ENCODE measurements at regions not wholly inside any gene's neighbourhood (a gene's known extent, or its start where the extent isn't known, plus 50 kb on each side); places are given as distances from the start of the nearest gene placed in this dataset.
A peak's percentile ranks its signal among the peaks of the same experiment; 100 is the strongest.

- Histone ChIP-seq H3K4me3 (ENCODE audit: insufficient read depth, low read depth, low read length) (no peak overlapping the region), H3K4me1 (ENCODE audit: control insufficient read depth, insufficient read depth, low read length) (no peaks in the 10 kb centered on the region), H3K9me3 (ENCODE audit: control insufficient read depth, low read length) (no peaks in the 10 kb centered on the region), H3K36me3 (ENCODE audit: control insufficient read depth, insufficient read depth, low read length) (no peaks in the 10 kb centered on the region), H3K27ac (ENCODE audit: insufficient read depth, low read depth, low read length, poor library complexity, severe bottlenecking) (no peak overlapping the region), H3K27me3 (ENCODE audit: control insufficient read depth, insufficient read depth, low read length, poor library complexity, severe bottlenecking) (no peaks in the 10 kb centered on the region)
- 89 to 92% methylated on average over 6 to 7 of the region's 8 CpGs for WGBS, 2 experiments
Observed at GRCh38 chr5:167614294-167615021, 677.0 kb upstream of the WWC1 start.

- Histone ChIP-seq H3K27me3 (ENCODE audit: control insufficient read depth, insufficient read depth, low read length, poor library complexity, severe bottlenecking) (no peaks in the 10 kb centered on the region), H3K9me3 (ENCODE audit: control insufficient read depth, low read length) (no peaks in the 10 kb centered on the region), H3K27ac (ENCODE audit: insufficient read depth, low read depth, low read length, poor library complexity, severe bottlenecking) (no peak overlapping the region), H3K4me3 (ENCODE audit: insufficient read depth, low read depth, low read length) (no peak overlapping the region), H3K36me3 (ENCODE audit: control insufficient read depth, insufficient read depth, low read length) (no peaks in the 10 kb centered on the region), H3K4me1 (ENCODE audit: control insufficient read depth, insufficient read depth, low read length) (no peaks in the 10 kb centered on the region)
- WGBS, 2 experiments: 44% methylated on average over 2 of the region's 2 CpGs; no CpG with 5 or more reads in 1 of the 2 experiments
Observed at GRCh38 chr5:167616043-167616890, 675.2 kb upstream of the WWC1 start.

- no peaks in the 10 kb centered on the region for H3K9me3 ChIP-seq (ENCODE audit: control insufficient read depth, low read length)
- WGBS, 2 experiments: 92% methylated on average over 3 of the region's 3 CpGs
- H3K4me3 ChIP-seq (ENCODE audit: insufficient read depth, low read depth, low read length): no peak overlapping the region
- H3K36me3 ChIP-seq (ENCODE audit: control insufficient read depth, insufficient read depth, low read length): no peaks in the 10 kb centered on the region
- H3K4me1 ChIP-seq (ENCODE audit: control insufficient read depth, insufficient read depth, low read length): peaks cover 8% of the 10 kb centered on the region
- no peak overlapping the region for H3K27ac ChIP-seq (ENCODE audit: insufficient read depth, low read depth, low read length, poor library complexity, severe bottlenecking)
- no peaks in the 10 kb centered on the region for H3K27me3 ChIP-seq (ENCODE audit: control insufficient read depth, insufficient read depth, low read length, poor library complexity, severe bottlenecking)
Observed at GRCh38 chr5:167623354-167623753, 668.1 kb upstream of the WWC1 start.

GRCh38 chr5:167624053-167624452 lies 667.4 kb upstream of the WWC1 start:
- Histone ChIP-seq H3K4me3 (ENCODE audit: insufficient read depth, low read depth, low read length) (no peak overlapping the region), H3K27ac (ENCODE audit: insufficient read depth, low read depth, low read length, poor library complexity, severe bottlenecking) (no peak overlapping the region)
- 80 to 98% methylated on average over 2 of the region's 2 CpGs for WGBS, 2 experiments

GRCh38 chr5:167626341-167627123 lies 664.9 kb upstream of the WWC1 start:
- no peak overlapping the region for H3K4me3 ChIP-seq (ENCODE audit: insufficient read depth, low read depth, low read length)
- H3K27ac ChIP-seq (ENCODE audit: insufficient read depth, low read depth, low read length, poor library complexity, severe bottlenecking): peak overlapping the region; percentile 50
- no peaks in the 10 kb centered on the region for H3K9me3 ChIP-seq (ENCODE audit: control insufficient read depth, low read length)
- 88 to 90% methylated on average over 8 of the region's 8 CpGs for WGBS, 2 experiments
- no peaks in the 10 kb centered on the region for H3K27me3 ChIP-seq (ENCODE audit: control insufficient read depth, insufficient read depth, low read length, poor library complexity, severe bottlenecking)
- peaks cover 8% of the 10 kb centered on the region for H3K4me1 ChIP-seq (ENCODE audit: control insufficient read depth, insufficient read depth, low read length)
- H3K36me3 ChIP-seq (ENCODE audit: control insufficient read depth, insufficient read depth, low read length): no peaks in the 10 kb centered on the region

More at GRCh38 chr5:167624053-167624452, 667.4 kb upstream of the WWC1 start:
- no peaks in the 10 kb centered on the region for H3K36me3 ChIP-seq (ENCODE audit: control insufficient read depth, insufficient read depth, low read length)
- H3K4me1 ChIP-seq (ENCODE audit: control insufficient read depth, insufficient read depth, low read length): peaks cover 8% of the 10 kb centered on the region
- H3K27me3 ChIP-seq (ENCODE audit: control insufficient read depth, insufficient read depth, low read length, poor library complexity, severe bottlenecking): no peaks in the 10 kb centered on the region
- no peaks in the 10 kb centered on the region for H3K9me3 ChIP-seq (ENCODE audit: control insufficient read depth, low read length)

- no peak overlapping the region for H3K4me3 ChIP-seq (ENCODE audit: insufficient read depth, low read depth, low read length)
- 88 to 90% methylated on average over 3 of the region's 3 CpGs for WGBS, 2 experiments
- H3K27ac ChIP-seq (ENCODE audit: insufficient read depth, low read depth, low read length, poor library complexity, severe bottlenecking): no peak overlapping the region
- H3K9me3 ChIP-seq (ENCODE audit: control insufficient read depth, low read length): no peaks in the 10 kb centered on the region
- no peaks in the 10 kb centered on the region for H3K36me3 ChIP-seq (ENCODE audit: control insufficient read depth, insufficient read depth, low read length)
- peaks cover 4% of the 10 kb centered on the region for H3K4me1 ChIP-seq (ENCODE audit: control insufficient read depth, insufficient read depth, low read length)
- no peaks in the 10 kb centered on the region for H3K27me3 ChIP-seq (ENCODE audit: control insufficient read depth, insufficient read depth, low read length, poor library complexity, severe bottlenecking)
Observed at GRCh38 chr5:167629634-167630033, 661.8 kb upstream of the WWC1 start.

- Histone ChIP-seq H3K27me3 (ENCODE audit: control insufficient read depth, insufficient read depth, low read length, poor library complexity, severe bottlenecking) (no peaks in the 10 kb centered on the region), H3K36me3 (ENCODE audit: control insufficient read depth, insufficient read depth, low read length) (no peaks in the 10 kb centered on the region), H3K27ac (ENCODE audit: insufficient read depth, low read depth, low read length, poor library complexity, severe bottlenecking) (no peak overlapping the region), H3K4me3 (ENCODE audit: insufficient read depth, low read depth, low read length) (no peak overlapping the region), H3K4me1 (ENCODE audit: control insufficient read depth, insufficient read depth, low read length) (peaks cover 4% of the 10 kb centered on the region), H3K9me3 (ENCODE audit: control insufficient read depth, low read length) (no peaks in the 10 kb centered on the region)
- 94% methylated on average over 7 of the region's 7 CpGs for WGBS, 2 experiments
Observed at GRCh38 chr5:167631191-167631590, 660.3 kb upstream of the WWC1 start.

- Histone ChIP-seq H3K27ac (ENCODE audit: insufficient read depth, low read depth, low read length, poor library complexity, severe bottlenecking) (no peak overlapping the region), H3K9me3 (ENCODE audit: control insufficient read depth, low read length) (no peaks in the 10 kb centered on the region), H3K4me1 (ENCODE audit: control insufficient read depth, insufficient read depth, low read length) (no peaks in the 10 kb centered on the region), H3K4me3 (ENCODE audit: insufficient read depth, low read depth, low read length) (no peak overlapping the region), H3K36me3 (ENCODE audit: control insufficient read depth, insufficient read depth, low read length) (no peaks in the 10 kb centered on the region), H3K27me3 (ENCODE audit: control insufficient read depth, insufficient read depth, low read length, poor library complexity, severe bottlenecking) (no peaks in the 10 kb centered on the region)
- 93 to 96% methylated on average over 3 of the region's 3 CpGs for WGBS, 2 experiments
Observed at GRCh38 chr5:167633114-167633513, 658.3 kb upstream of the WWC1 start.

GRCh38 chr5:167633931-167634341 lies 657.5 kb upstream of the WWC1 start:
- Histone ChIP-seq H3K9me3 (ENCODE audit: control insufficient read depth, low read length) (no peaks in the 10 kb centered on the region), H3K27me3 (ENCODE audit: control insufficient read depth, insufficient read depth, low read length, poor library complexity, severe bottlenecking) (no peaks in the 10 kb centered on the region), H3K27ac (ENCODE audit: insufficient read depth, low read depth, low read length, poor library complexity, severe bottlenecking) (no peak overlapping the region), H3K4me1 (ENCODE audit: control insufficient read depth, insufficient read depth, low read length) (no peaks in the 10 kb centered on the region), H3K4me3 (ENCODE audit: insufficient read depth, low read depth, low read length) (no peak overlapping the region), H3K36me3 (ENCODE audit: control insufficient read depth, insufficient read depth, low read length) (no peaks in the 10 kb centered on the region)
- WGBS, 2 experiments: 92 to 98% methylated on average over 2 of the region's 2 CpGs

- Histone ChIP-seq H3K36me3 (ENCODE audit: control insufficient read depth, insufficient read depth, low read length) (no peaks in the 10 kb centered on the region), H3K9me3 (ENCODE audit: control insufficient read depth, low read length) (no peaks in the 10 kb centered on the region), H3K4me3 (ENCODE audit: insufficient read depth, low read depth, low read length) (no peak overlapping the region), H3K27ac (ENCODE audit: insufficient read depth, low read depth, low read length, poor library complexity, severe bottlenecking) (no peak overlapping the region), H3K4me1 (ENCODE audit: control insufficient read depth, insufficient read depth, low read length) (no peaks in the 10 kb centered on the region), H3K27me3 (ENCODE audit: control insufficient read depth, insufficient read depth, low read length, poor library complexity, severe bottlenecking) (no peaks in the 10 kb centered on the region)
- 79 to 94% methylated on average over 1 of the region's 1 CpG for WGBS, 2 experiments
Observed at GRCh38 chr5:167634432-167634831, 657.0 kb upstream of the WWC1 start.

Measured in ectodermal cell (in vitro differentiated cells).